H1 (cell line): ENCODE measurements at regions not wholly inside any gene's neighbourhood (a gene's known extent, or its start where the extent isn't known, plus 50 kb on each side); places are given as distances from the start of the nearest gene placed in this dataset.

ENCODE experiments used
- CTCF ChIA-PET: fragments of 300-600 bp; sonication (Branson Sonifier 250); formaldehyde crosslinking; loops from one replicate; lab custom pipeline; 2021; ENCODE audit not compliant: partially characterized antibody; lab: Charles Lee
- POLR2A ChIA-PET: fragments of 300-600 bp; sonication (Branson Sonifier 250); formaldehyde crosslinking; loops from one replicate; lab custom pipeline; 2021; ENCODE audit warnings: inconsistent platforms; ENCODE audit not compliant: partially characterized antibody; lab: Charles Lee
- DNase-seq, 2 experiments: peaks; one replicate each; pipeline versions ENCODE4 v3.0.0 to v3.0.0-alpha.2; 2010 to 2022; ENCODE audit warnings: low spot score in 2 of 2, low read depth in 1 of 2, mixed read lengths in 1 of 2
- FAIRE-seq: peaks from 2 replicates; lab custom pipeline; 2011; peaks lifted over from hg19 to GRCh38; lab: Jason Lieb, UNC
- H2AFZ ChIP-seq: 2 replicates; pipeline ENCODE4 v1.8.1; 2012; ENCODE audit warnings: low read length, inconsistent platforms
- H2AK5ac ChIP-seq: 2 replicates; pipeline ENCODE4 v1.6.1; 2013; ENCODE audit warnings: low read depth, low read length
- H2BK120ac ChIP-seq: replicated peaks from 2 replicates; pipeline ENCODE3; 2013; ENCODE audit warnings: low read depth, low read length, inconsistent platforms
- H2BK12ac ChIP-seq: 2 replicates; pipeline ENCODE4 v1.6.1; 2013; ENCODE audit warnings: low read depth, low read length
- H2BK15ac ChIP-seq: 2 replicates; pipeline ENCODE4 v1.6.1; 2013; ENCODE audit warnings: low read length
- H2BK20ac ChIP-seq: 2 replicates; pipeline ENCODE4 v1.6.1; 2013; ENCODE audit warnings: low read length
- H2BK5ac ChIP-seq: 2 replicates; pipeline ENCODE4 v1.6.1; 2013; ENCODE audit warnings: low read depth, low read length
- H3K14ac ChIP-seq: 2 replicates; pipeline ENCODE4 v1.6.1; 2013; ENCODE audit warnings: inconsistent platforms; ENCODE audit not compliant: insufficient read length
- H3K18ac ChIP-seq: 2 replicates; pipeline ENCODE4 v1.6.1; 2013; ENCODE audit warnings: low read length; ENCODE audit errors: extremely low read depth
- H3K23ac ChIP-seq: 2 replicates; pipeline ENCODE4 v1.6.1; 2013; ENCODE audit warnings: inconsistent platforms; ENCODE audit not compliant: insufficient read length
- H3K23me2 ChIP-seq: 2 replicates; pipeline ENCODE4 v1.6.1; 2013; ENCODE audit warnings: low read depth, low read length
- H3K27ac ChIP-seq: 2 replicates; pipeline ENCODE4 v1.6.1; 2011; ENCODE audit warnings: low read depth, low read length, inconsistent platforms
- H3K27me3 ChIP-seq, 4 experiments: replicated peaks in 1 of 4; 1 replicate in 1 of 4; 2 replicates in 3 of 4; pipeline versions ENCODE4 v1.6.1 to v1.8.1; 2011 to 2013; ENCODE audit warnings: low read length in 3 of 4, mild to moderate bottlenecking in 3 of 4, inconsistent platforms in 2 of 4, mixed read lengths in 2 of 4, moderate library complexity in 1 of 4; ENCODE audit not compliant: control insufficient read depth in 3 of 4, insufficient read depth in 3 of 4; ENCODE audit errors: extremely low read depth in 1 of 4
- H3K36me3 ChIP-seq, 4 experiments: 2 replicates each; pipeline versions ENCODE4 v1.6.1 to v1.8.1; 2011 to 2013; ENCODE audit warnings: mild to moderate bottlenecking in 4 of 4, low read length in 3 of 4, moderate library complexity in 2 of 4, control low read depth in 1 of 4, inconsistent platforms in 1 of 4; ENCODE audit not compliant: insufficient read depth in 4 of 4, control insufficient read depth in 2 of 4
- H3K4ac ChIP-seq: replicated peaks from 2 replicates; pipeline ENCODE3; 2013; ENCODE audit warnings: low read length, low read depth, mixed read lengths, inconsistent platforms; ENCODE audit not compliant: insufficient read length
- H3K4me1 ChIP-seq, 4 experiments: replicated peaks in 1 of 4; 1 replicate in 1 of 4; 2 replicates in 3 of 4; pipeline versions ENCODE4 v1.6.1 to v1.8.1; 2011 to 2013; ENCODE audit warnings: low read length in 3 of 4, inconsistent platforms in 2 of 4, mixed read lengths in 1 of 4; ENCODE audit not compliant: insufficient read depth in 4 of 4, control insufficient read depth in 3 of 4
- H3K4me2 ChIP-seq, 2 experiments: 2 replicates each; pipeline versions ENCODE4 v1.6.1 to v1.8.1; 2011 to 2013; ENCODE audit warnings: low read depth in 2 of 2, low read length in 2 of 2, control low read depth in 1 of 2, inconsistent platforms in 1 of 2, mild to moderate bottlenecking in 1 of 2; ENCODE audit not compliant: insufficient read depth in 1 of 2
- H3K4me3 ChIP-seq, 4 experiments: fragments of 200-600, 300-600 bp in 1 of 4; sonication (generic), shearing (Covaris generic), sonication (Bioruptor Twin) in 1 of 4; 2 replicates each; pipeline versions ENCODE4 v1.5.1 to v1.8.1; 2011 to 2016; ENCODE audit warnings: low read length in 4 of 4, low read depth in 3 of 4, control low read depth in 2 of 4, inconsistent platforms in 2 of 4, mild to moderate bottlenecking in 2 of 4, mixed read lengths in 1 of 4, moderate library complexity in 1 of 4; ENCODE audit not compliant: insufficient read depth in 2 of 4; ENCODE audit errors: extremely low read depth in 1 of 4
- H3K56ac ChIP-seq: replicated peaks from 2 replicates; pipeline ENCODE3; 2013; ENCODE audit warnings: low read depth, mild to moderate bottlenecking, mixed read lengths, low read length, inconsistent platforms; ENCODE audit not compliant: insufficient read length
- H3K79me1 ChIP-seq: 2 replicates; pipeline ENCODE4 v1.6.1; 2013; ENCODE audit warnings: low read depth, low read length, control low read depth
- H3K79me2 ChIP-seq, 2 experiments: 2 replicates each; pipeline versions ENCODE4 v1.6.1 to v1.8.1; 2012 to 2013; ENCODE audit warnings: low read length in 2 of 2, mild to moderate bottlenecking in 2 of 2, inconsistent platforms in 1 of 2; ENCODE audit not compliant: insufficient read depth in 2 of 2, control insufficient read depth in 1 of 2
- H3K9ac ChIP-seq, 4 experiments: replicated peaks in 1 of 4; 1 replicate in 1 of 4; 2 replicates in 3 of 4; pipeline versions ENCODE4 v1.6.1 to v1.8.1; 2011 to 2013; ENCODE audit warnings: low read depth in 3 of 4, low read length in 3 of 4, control low read depth in 2 of 4, mild to moderate bottlenecking in 2 of 4, moderate library complexity in 2 of 4, inconsistent platforms in 1 of 4; ENCODE audit errors: extremely low read depth in 1 of 4
- H3K9me3 ChIP-seq, 2 experiments: 2 replicates each; pipeline versions ENCODE4 v1.6.1 to v1.8.1; 2012 to 2013; ENCODE audit warnings: mild to moderate bottlenecking in 2 of 2, moderate library complexity in 2 of 2, control low read depth in 1 of 2, inconsistent platforms in 1 of 2, low read depth in 1 of 2, low read length in 1 of 2, mixed read lengths in 1 of 2; ENCODE audit not compliant: insufficient read depth in 2 of 2
- H4K20me1 ChIP-seq, 2 experiments: replicated peaks in 1 of 2; 2 replicates each; pipeline versions ENCODE3 to v1.8.1; 2011 to 2013; ENCODE audit warnings: inconsistent platforms in 2 of 2, low read length in 2 of 2, mild to moderate bottlenecking in 1 of 2; ENCODE audit not compliant: insufficient read depth in 2 of 2, control insufficient read depth in 1 of 2
- H4K5ac ChIP-seq: 2 replicates; pipeline ENCODE4 v1.6.1; 2013; ENCODE audit warnings: low read length, low read depth, mixed read lengths, inconsistent platforms; ENCODE audit not compliant: insufficient read length
- H4K8ac ChIP-seq: 2 replicates; pipeline ENCODE4 v1.8.0; 2013; ENCODE audit warnings: mild to moderate bottlenecking, moderate library complexity, low read length, inconsistent platforms; ENCODE audit not compliant: insufficient read depth; ENCODE audit errors: extremely low read depth
- H4K91ac ChIP-seq: replicated peaks from 2 replicates; pipeline ENCODE3; 2013; ENCODE audit warnings: low read length, mixed read lengths, inconsistent platforms; ENCODE audit not compliant: insufficient read length
- ATF3 ChIP-seq: IDR thresholded peaks from 2 replicates; pipeline ENCODE4 v1.6.1; 2011; ENCODE audit warnings: low read depth, mild to moderate bottlenecking, low read length; ENCODE audit not compliant: insufficient read depth
- BCL11A ChIP-seq, 2 experiments: IDR thresholded peaks; one replicate each; pipeline ENCODE4 v1.6.1; 2011; ENCODE audit warnings: low read depth in 2 of 2, low read length in 2 of 2, mild to moderate bottlenecking in 2 of 2
- BRCA1 ChIP-seq: IDR thresholded peaks from 2 replicates; pipeline ENCODE4 v1.6.1; 2012; ENCODE audit warnings: low read depth, low read length, improper control_type of control experiment
- CTCF ChIP-seq, 3 experiments: IDR thresholded peaks; 1 replicate in 2 of 3; 2 replicates in 1 of 3; pipeline versions ENCODE4 v1.5.1 to v1.6.1; 2011; ENCODE audit warnings: low read length in 3 of 3, mild to moderate bottlenecking in 3 of 3, inconsistent platforms in 2 of 3, low read depth in 1 of 3, moderate library complexity in 1 of 3; ENCODE audit not compliant: insufficient read depth in 1 of 3; ENCODE audit errors: control extremely low read depth in 1 of 3
- GABPA ChIP-seq: IDR thresholded peaks from 2 replicates; pipeline ENCODE4 v1.6.1; 2011; ENCODE audit warnings: mild to moderate bottlenecking, low read length, moderate library complexity, borderline replicate concordance; ENCODE audit not compliant: insufficient read depth
- MAX ChIP-seq: IDR thresholded peaks from 2 replicates; pipeline ENCODE4 v1.6.1; 2012; ENCODE audit warnings: inconsistent platforms
- POLR2A ChIP-seq, 2 experiments: IDR thresholded peaks; 1 replicate in 1 of 2; 2 replicates in 1 of 2; pipeline ENCODE4 v1.6.1; 2011; ENCODE audit warnings: low read depth in 2 of 2, low read length in 2 of 2, mild to moderate bottlenecking in 2 of 2; ENCODE audit errors: control extremely low read depth in 1 of 2
- SAP30 ChIP-seq: fragments of 300-600 bp; sonication (generic); IDR thresholded peaks from 2 replicates; pipeline ENCODE4 v1.7.1; 2012; ENCODE audit warnings: low read length, moderate library complexity, mild to moderate bottlenecking, inconsistent platforms; ENCODE audit not compliant: insufficient read depth, insufficient replicate concordance
- SIX5 ChIP-seq: IDR thresholded peaks from 2 replicates; pipeline ENCODE4 v1.6.1; 2011; ENCODE audit warnings: mild to moderate bottlenecking, low read depth, low read length
- TEAD4 ChIP-seq: IDR thresholded peaks from 2 replicates; pipeline ENCODE4 v1.6.1; 2012; ENCODE audit warnings: low read depth, low read length, inconsistent platforms, mixed read lengths
- WGBS, 2 experiments: shearing (Covaris generic) in 1 of 2; methylation state at CpG; one replicate each; pipeline versions ENCODE4 v1.1.6 to v1.1.7; 2013 to 2015; ENCODE audit warnings: low lambda C conversion rate in 2 of 2, mixed read lengths in 2 of 2, inconsistent platforms in 1 of 2, low coverage in 1 of 2, missing lambda C conversion rate in 1 of 2; ENCODE audit not compliant: insufficient replicate concordance in 2 of 2, insufficient coverage in 1 of 2, insufficient read length in 1 of 2; ENCODE audit errors: extremely low coverage in 1 of 2, missing lambda C conversion rate in 1 of 2; 5-methylcytosine and 5-hydroxymethylcytosine counted together

GRCh38 chr6:10071631-10072220 lies 343.1 kb downstream of the TFAP2A start:
- POLR2A ChIA-PET, result no interaction called here
- Histone ChIP-seq H2BK120ac (no peak overlapping the region), H2AFZ (no peak overlapping the region), H2BK15ac (no peak overlapping the region), H3K4me1 (no peaks in the 10 kb centered on the region), H3K27me3 (no peaks in the 10 kb centered on the region), H4K91ac (no peak overlapping the region), H2BK12ac (no peak overlapping the region), H3K23ac (no peak overlapping the region), H3K9ac (no peak overlapping the region), H3K9me3 (peaks cover 0 to 10% of the 10 kb centered on the region in 2 experiments; a peak in 1 of 4 replicates), H2AK5ac (no peak overlapping the region), H4K8ac (no peak overlapping the region), H3K4me3 (no peak overlapping the region), H3K36me3 (no peaks in the 10 kb centered on the region), H4K5ac (no peak overlapping the region), H3K56ac (no peak overlapping the region), H4K20me1 (no peaks in the 10 kb centered on the region), H3K18ac (no peak overlapping the region), H3K23me2 (no peaks in the 10 kb centered on the region), H3K79me2 (no peaks in the 10 kb centered on the region), H3K79me1 (no peaks in the 10 kb centered on the region), H3K4me2 (no peak overlapping the region), H3K4ac (no peak overlapping the region), H3K14ac (no peak overlapping the region), H2BK20ac (no peak overlapping the region), H2BK5ac (no peak overlapping the region), H3K27ac (no peak overlapping the region)
- DNase-seq, result no peak
- FAIRE-seq, result no peak
- CTCF ChIA-PET, result interaction anchor here (0.7 kb wide), 1 partner anchor 272 kb away, joined by 3 read pairs; no protein-coding TSS in a partner anchor
- 86% methylated on average over 5 of the region's 5 CpGs; no CpG with 5 or more reads in 1 of the 2 experiments for WGBS, 2 experiments
- TF ChIP-seq SIX5, result no peak
- TF ChIP-seq CTCF (IDR thresholded peaks at IDR 0.05; ENCODE audit: control extremely low read depth in 1 of 3, insufficient read depth in 1 of 3, low read depth in 1 of 3, low read length in 3 of 3), result no peak
- TF ChIP-seq SAP30, result no peak
- TF ChIP-seq POLR2A (IDR thresholded peaks at IDR 0.05; ENCODE audit: control extremely low read depth in 1 of 2, low read depth in 2 of 2, low read length in 2 of 2), result no peak
- no peak for TF ChIP-seq ATF3
- TF ChIP-seq BRCA1, result no peak
- no peak for TF ChIP-seq MAX
- no peak for TF ChIP-seq GABPA
- TF ChIP-seq BCL11A (IDR thresholded peaks at IDR 0.05; ENCODE audit: low read depth in 2 of 2, low read length in 2 of 2), result no peak
- no peak for TF ChIP-seq TEAD4
